NCI-H524 treated with DMSO at 0.1 percent for 48 hours (cell line): ENCODE measurements at regions not wholly inside any gene's neighbourhood (a gene's known extent, or its start where the extent isn't known, plus 50 kb on each side); places are given as distances from the start of the nearest gene placed in this dataset.

Experiments
- DNase-seq: peaks from one replicate; lab custom pipeline; 2025; lab: John Stamatoyannopoulos, UW

- DNase-seq, result no peak
Measured at GRCh38 chr11:106216281-106216680, 138.8 kb downstream of the AASDHPPT start.

- no peak for DNase-seq
Measured at GRCh38 chr11:106217456-106217855, 140.0 kb downstream of the AASDHPPT start.

GRCh38 chr11:106218106-106218505, 140.6 kb downstream of the AASDHPPT start:
- DNase-seq, result no peak

GRCh38 chr11:106222626-106223025, 145.2 kb downstream of the AASDHPPT start:
- DNase-seq, result no peak

GRCh38 chr11:106224172-106224571, 146.7 kb downstream of the AASDHPPT start:
- no peak for DNase-seq

- DNase-seq, result no peak
Measured at GRCh38 chr11:106228996-106229395, 151.5 kb downstream of the AASDHPPT start.

GRCh38 chr11:106231591-106231990, 154.1 kb downstream of the AASDHPPT start:
- no peak for DNase-seq

- DNase-seq, result no peak
Measured at GRCh38 chr11:106233191-106233590, 155.7 kb downstream of the AASDHPPT start.

- DNase-seq, result no peak
Measured at GRCh38 chr11:106234794-106235193, 157.3 kb downstream of the AASDHPPT start.

- no peak for DNase-seq
Measured at GRCh38 chr11:106236295-106236694, 158.8 kb downstream of the AASDHPPT start.

- no peak for DNase-seq
Measured at GRCh38 chr11:106238704-106239360, 161.4 kb downstream of the AASDHPPT start.

- DNase-seq, result no peak
Measured at GRCh38 chr11:106241601-106242257, 164.3 kb downstream of the AASDHPPT start.

- DNase-seq, result no peak
Measured at GRCh38 chr11:106242718-106243415, 165.4 kb downstream of the AASDHPPT start.

GRCh38 chr11:106246495-106246894, 169.0 kb downstream of the AASDHPPT start:
- DNase-seq, result no peak

GRCh38 chr11:106249617-106250239, 172.3 kb downstream of the AASDHPPT start:
- no peak for DNase-seq

GRCh38 chr11:106262852-106263251, 185.4 kb downstream of the AASDHPPT start:
- no peak for DNase-seq

- DNase-seq, result no peak
Measured at GRCh38 chr11:106263527-106263926, 186.1 kb downstream of the AASDHPPT start.

GRCh38 chr11:106271086-106271485, 193.6 kb downstream of the AASDHPPT start:
- no peak for DNase-seq

- DNase-seq, result no peak
Measured at GRCh38 chr11:106271686-106272085, 194.2 kb downstream of the AASDHPPT start.

GRCh38 chr11:106275151-106275550, 197.7 kb downstream of the AASDHPPT start:
- no peak for DNase-seq

GRCh38 chr11:106276126-106276525, 198.7 kb downstream of the AASDHPPT start:
- no peak for DNase-seq

- DNase-seq, result no peak
Measured at GRCh38 chr11:106276859-106277436, 199.5 kb downstream of the AASDHPPT start.
